ENCODE measurements at regions not wholly inside any gene's neighbourhood (a gene's known extent, or its start where the extent isn't known, plus 50 kb on each side); places are given as distances from the start of the nearest gene placed in this dataset.

DNA sequence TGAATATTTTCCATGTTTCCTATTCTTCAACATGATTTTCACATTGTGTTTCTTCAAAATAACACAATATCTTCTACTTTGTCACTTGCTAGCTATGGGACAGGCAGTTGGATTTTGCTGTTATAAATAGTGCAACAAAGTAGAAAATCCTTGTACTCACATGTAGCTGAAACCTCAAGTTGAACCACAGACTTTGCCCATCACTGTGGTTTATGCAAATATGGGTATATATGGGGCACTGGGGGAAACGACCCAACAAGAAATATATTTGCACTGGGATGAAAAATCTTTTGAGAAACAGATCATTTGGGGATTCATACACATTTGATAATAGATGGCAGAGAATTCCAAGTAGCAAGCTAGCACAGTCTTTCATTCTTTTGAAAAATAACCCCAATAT is 486.3 kb upstream of the MAP2 start:
- no peaks in the 10 kb centered on the region for H3K9me3 Mint-ChIP-seq
- ATAC-seq: no peak
- no peak for DNase-seq
- H3K4me1 Mint-ChIP-seq: no peaks in the 10 kb centered on the region
- no peaks in the 10 kb centered on the region for H3K36me3 Mint-ChIP-seq (ENCODE audit: low read depth)
- H3K27ac Mint-ChIP-seq: no peak overlapping the region
- H3K27me3 Mint-ChIP-seq: no peaks in the 10 kb centered on the region
- H3K4me3 Mint-ChIP-seq: no peak overlapping the region

DNA sequence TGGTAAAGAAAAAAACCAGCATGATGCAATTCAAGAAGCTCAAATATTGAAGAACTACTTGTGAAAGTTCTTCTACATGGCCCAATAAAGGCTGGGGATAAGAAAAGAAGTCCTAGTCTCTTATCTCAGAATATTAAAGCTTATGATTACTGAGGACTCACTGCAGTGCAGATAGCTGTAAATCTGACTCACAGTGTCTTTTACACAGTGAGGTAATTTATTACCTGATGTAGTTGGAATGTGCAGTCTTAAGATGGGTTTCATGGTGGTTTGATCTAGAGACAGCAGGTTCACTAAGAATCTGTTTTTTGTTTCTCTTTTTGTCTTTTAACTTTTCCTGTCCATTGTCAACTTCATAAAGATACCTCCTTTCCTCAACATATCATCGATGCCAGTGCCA is 484.0 kb upstream of the MAP2 start:
- H3K36me3 Mint-ChIP-seq (ENCODE audit: low read depth): no peaks in the 10 kb centered on the region
- ATAC-seq: no peak
- no peak overlapping the region for H3K4me3 Mint-ChIP-seq
- no peak for DNase-seq
- H3K27ac Mint-ChIP-seq: no peak overlapping the region
- H3K9me3 Mint-ChIP-seq: no peaks in the 10 kb centered on the region
- no peaks in the 10 kb centered on the region for H3K27me3 Mint-ChIP-seq
- no peaks in the 10 kb centered on the region for H3K4me1 Mint-ChIP-seq

DNA sequence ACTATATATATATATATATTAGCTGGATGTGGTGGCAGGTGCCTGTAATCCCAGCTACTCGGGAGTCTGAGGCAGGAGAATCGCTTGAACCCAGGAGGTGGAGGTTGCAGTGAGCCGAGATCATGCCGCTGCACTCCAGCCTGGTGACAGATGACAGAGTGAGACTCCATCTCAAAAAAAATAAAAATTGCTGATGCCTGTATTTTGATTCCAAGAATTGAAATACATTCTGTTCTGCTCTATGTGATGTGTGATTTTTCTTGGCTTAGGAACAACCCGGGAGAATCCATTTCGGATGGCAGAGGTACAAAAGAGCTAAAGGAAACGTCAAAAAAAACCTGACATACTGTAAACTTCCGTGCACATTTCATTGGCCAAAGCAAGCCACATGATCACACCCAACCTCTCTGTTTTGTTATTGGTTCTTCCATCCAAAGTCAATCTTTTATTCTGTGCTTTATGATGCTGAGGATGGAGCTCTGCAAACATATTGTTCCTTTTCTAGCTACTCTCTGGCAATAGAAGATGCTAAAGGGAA is 478.1 kb upstream of the MAP2 start:
- DNase-seq (no peak), ATAC-seq (no peak)
- H3K9me3 Mint-ChIP-seq: no peaks in the 10 kb centered on the region
- H3K36me3 Mint-ChIP-seq (ENCODE audit: low read depth): no peaks in the 10 kb centered on the region
- H3K27me3 Mint-ChIP-seq: no peaks in the 10 kb centered on the region
- H3K27ac Mint-ChIP-seq: no peak overlapping the region
- no peak overlapping the region for H3K4me3 Mint-ChIP-seq
- H3K4me1 Mint-ChIP-seq: no peaks in the 10 kb centered on the region

DNA sequence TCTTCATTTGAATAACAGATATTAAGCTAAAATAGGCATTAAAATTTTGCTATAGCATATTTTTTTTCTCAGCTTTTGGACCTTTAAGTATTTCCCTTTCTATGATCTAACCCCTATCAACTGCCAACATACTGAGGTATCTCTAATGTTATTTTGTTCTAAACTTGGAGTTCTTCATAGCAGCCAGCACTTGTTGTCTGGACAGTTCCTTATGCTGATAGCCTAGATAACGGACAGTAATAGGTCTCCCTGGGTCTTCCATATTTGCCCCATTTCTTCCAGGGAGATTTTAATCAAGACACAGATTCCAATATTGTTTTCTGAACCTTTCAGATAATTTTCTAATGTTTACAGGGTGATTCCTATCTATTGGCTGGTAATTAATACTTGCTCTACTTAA is 475.8 kb upstream of the MAP2 start:
- no peak for DNase-seq
- Mint-ChIP-seq H3K4me1 (no peaks in the 10 kb centered on the region), H3K9me3 (no peaks in the 10 kb centered on the region), H3K27me3 (no peaks in the 10 kb centered on the region), H3K4me3 (no peak overlapping the region), H3K27ac (no peak overlapping the region), H3K36me3 (ENCODE audit: low read depth) (no peaks in the 10 kb centered on the region)
- no peak for ATAC-seq

DNA sequence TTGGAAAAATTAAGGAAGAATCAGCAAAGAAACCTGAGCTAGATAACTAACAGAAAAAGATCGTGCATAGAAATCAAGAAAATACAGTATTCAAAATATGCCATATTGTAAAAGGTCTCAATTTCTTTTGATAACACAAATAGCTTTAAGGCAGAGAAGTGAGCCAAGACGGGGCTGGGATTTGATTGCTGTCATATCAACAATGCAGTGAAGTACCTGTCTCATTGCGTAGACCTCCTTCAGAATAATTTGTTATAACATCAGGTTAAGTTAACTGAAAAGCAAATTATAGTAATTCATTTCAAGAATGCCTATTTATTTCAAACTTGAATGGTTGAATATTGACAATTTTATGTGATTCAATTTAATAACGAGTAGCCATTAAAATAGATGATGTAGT is 453.8 kb upstream of the MAP2 start:
- no peak for DNase-seq
- H3K4me1 Mint-ChIP-seq: no peaks in the 10 kb centered on the region
- H3K27ac Mint-ChIP-seq: no peak overlapping the region
- H3K36me3 Mint-ChIP-seq (ENCODE audit: low read depth): no peaks in the 10 kb centered on the region
- H3K27me3 Mint-ChIP-seq: no peaks in the 10 kb centered on the region
- H3K9me3 Mint-ChIP-seq: peaks cover 4% of the 10 kb centered on the region
- no peak for ATAC-seq
- H3K4me3 Mint-ChIP-seq: no peak overlapping the region

DNA sequence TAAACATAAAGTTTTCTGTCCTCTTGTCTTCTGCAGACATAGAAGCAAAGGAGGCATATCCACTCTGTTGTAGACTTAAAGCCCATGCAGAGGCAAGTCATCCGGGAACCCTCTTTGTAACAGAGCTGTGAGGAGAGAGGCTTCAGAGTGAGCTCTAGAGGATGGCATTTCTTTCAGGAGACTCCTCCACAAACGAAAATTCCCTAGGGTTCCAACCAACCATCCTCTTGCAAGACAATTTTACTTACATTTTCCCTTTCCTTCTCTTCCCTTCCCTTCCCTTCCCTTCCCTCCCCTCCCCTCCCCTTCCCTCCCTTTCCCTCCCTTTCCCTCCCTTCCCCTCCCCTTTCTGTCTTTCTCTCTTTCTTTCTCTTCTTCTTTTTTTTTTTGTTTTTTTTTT is 446.3 kb upstream of the MAP2 start:
- H3K4me1 Mint-ChIP-seq: no peaks in the 10 kb centered on the region
- H3K27ac Mint-ChIP-seq: no peak overlapping the region
- H3K36me3 Mint-ChIP-seq (ENCODE audit: low read depth): no peaks in the 10 kb centered on the region
- DNase-seq (no peak), ATAC-seq (no peak)
- no peak overlapping the region for H3K4me3 Mint-ChIP-seq
- H3K27me3 Mint-ChIP-seq: no peaks in the 10 kb centered on the region
- H3K9me3 Mint-ChIP-seq: peaks cover 3% of the 10 kb centered on the region

DNA sequence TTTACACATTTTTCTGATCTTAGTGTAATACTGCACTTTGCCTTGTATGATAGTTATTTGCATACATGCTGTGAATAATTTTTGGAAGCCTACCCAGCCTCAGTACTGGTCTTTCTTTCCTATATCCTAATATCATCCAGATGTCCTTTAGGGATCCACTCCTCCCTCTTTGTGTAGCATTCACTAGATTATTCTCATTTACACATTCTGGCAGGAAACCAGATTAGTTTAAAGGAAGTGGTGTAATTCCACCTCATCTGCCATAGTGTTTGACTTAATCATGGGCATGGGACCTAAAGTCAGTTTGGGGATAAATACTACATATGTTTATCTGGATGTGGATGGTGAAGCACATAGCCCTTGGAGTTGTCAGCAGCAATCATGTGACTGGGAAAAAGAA is 444.9 kb upstream of the MAP2 start:
- no peak for ATAC-seq
- DNase-seq: no peak
- no peak overlapping the region for H3K27ac Mint-ChIP-seq

DNA sequence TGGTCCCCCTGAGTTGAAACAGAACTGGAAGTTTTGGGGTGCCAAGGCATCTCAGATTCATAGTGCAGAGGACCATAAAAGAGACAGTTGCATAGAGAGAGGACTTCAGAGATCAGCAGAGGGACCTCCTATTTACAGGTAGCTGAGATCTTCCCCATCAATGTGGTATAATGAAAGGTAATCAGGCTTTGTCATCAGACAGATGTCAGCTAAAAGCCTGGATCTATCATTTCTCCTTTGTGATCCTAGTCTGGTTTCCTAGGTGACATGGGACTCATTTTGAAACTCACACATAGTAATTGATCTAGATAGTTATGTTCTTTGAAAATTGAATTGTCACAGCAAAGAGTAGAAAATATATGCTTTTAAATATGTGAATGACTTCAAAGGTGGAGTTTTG is 443.5 kb upstream of the MAP2 start:
- no peak overlapping the region for H3K27ac Mint-ChIP-seq
- no peak for DNase-seq
- no peaks in the 10 kb centered on the region for H3K4me1 Mint-ChIP-seq

More for the DNA sequence above, 444.9 kb upstream of the MAP2 start:
- H3K27me3 Mint-ChIP-seq: no peaks in the 10 kb centered on the region
- H3K9me3 Mint-ChIP-seq: peaks cover 3% of the 10 kb centered on the region
- no peak overlapping the region for H3K4me3 Mint-ChIP-seq
- no peaks in the 10 kb centered on the region for H3K4me1 Mint-ChIP-seq
- no peaks in the 10 kb centered on the region for H3K36me3 Mint-ChIP-seq (ENCODE audit: low read depth)

DNA sequence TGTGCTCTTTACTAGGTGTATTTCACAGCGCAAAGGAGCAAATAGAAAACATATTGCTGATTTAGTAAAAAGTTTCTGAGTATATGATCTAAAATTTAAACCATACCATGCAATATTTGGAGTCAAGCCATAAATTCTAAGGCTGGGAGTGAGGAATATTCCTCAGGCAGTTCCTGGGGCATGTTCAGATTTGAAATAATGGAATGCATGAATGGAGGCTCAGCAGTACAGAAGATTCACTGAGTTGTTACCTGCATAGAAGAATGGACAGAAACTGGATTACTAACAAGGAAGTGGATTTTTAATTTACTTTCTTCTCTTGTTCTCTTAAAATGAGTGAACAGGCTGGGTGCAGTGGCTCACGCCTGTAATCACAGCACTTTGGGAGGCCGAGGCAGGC is 441.0 kb upstream of the MAP2 start:
- H3K27ac Mint-ChIP-seq: no peak overlapping the region

More for the DNA sequence above, 443.5 kb upstream of the MAP2 start:
- Mint-ChIP-seq H3K27me3 (no peaks in the 10 kb centered on the region), H3K9me3 (peaks cover 7% of the 10 kb centered on the region), H3K4me3 (no peak overlapping the region), H3K36me3 (ENCODE audit: low read depth) (no peaks in the 10 kb centered on the region)
- ATAC-seq: no peak

DNA sequence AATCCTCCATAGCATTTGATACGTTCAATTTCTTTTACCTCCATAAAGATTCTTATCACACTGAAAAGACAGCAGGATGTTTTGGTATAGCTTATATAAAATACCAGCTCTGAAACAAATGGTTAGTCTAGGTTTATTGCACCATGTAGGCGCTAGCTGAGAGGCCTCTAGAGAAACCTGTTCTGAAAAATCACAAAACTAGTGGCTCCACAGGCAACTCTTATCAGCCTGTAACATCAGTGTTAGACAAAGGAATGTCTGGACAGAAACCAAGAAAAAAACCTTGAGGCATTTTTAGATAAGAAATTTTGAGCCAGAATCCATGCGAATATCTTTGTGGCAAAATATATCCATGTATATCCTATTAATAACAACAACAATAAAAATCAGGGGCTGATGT is 440.4 kb upstream of the MAP2 start:
- H3K36me3 Mint-ChIP-seq (ENCODE audit: low read depth): no peaks in the 10 kb centered on the region
- H3K9me3 Mint-ChIP-seq: peaks cover 13% of the 10 kb centered on the region
- H3K27ac Mint-ChIP-seq: no peak overlapping the region
- no peaks in the 10 kb centered on the region for H3K4me1 Mint-ChIP-seq
- ATAC-seq (no peak), DNase-seq (no peak)
- H3K27me3 Mint-ChIP-seq: no peaks in the 10 kb centered on the region
- no peak overlapping the region for H3K4me3 Mint-ChIP-seq

More for the DNA sequence above, 441.0 kb upstream of the MAP2 start:
- DNase-seq (no peak), ATAC-seq (no peak)
- Mint-ChIP-seq H3K4me1 (no peaks in the 10 kb centered on the region), H3K9me3 (peaks cover 7% of the 10 kb centered on the region), H3K36me3 (ENCODE audit: low read depth) (no peaks in the 10 kb centered on the region), H3K27me3 (no peaks in the 10 kb centered on the region), H3K4me3 (no peak overlapping the region)

DNA sequence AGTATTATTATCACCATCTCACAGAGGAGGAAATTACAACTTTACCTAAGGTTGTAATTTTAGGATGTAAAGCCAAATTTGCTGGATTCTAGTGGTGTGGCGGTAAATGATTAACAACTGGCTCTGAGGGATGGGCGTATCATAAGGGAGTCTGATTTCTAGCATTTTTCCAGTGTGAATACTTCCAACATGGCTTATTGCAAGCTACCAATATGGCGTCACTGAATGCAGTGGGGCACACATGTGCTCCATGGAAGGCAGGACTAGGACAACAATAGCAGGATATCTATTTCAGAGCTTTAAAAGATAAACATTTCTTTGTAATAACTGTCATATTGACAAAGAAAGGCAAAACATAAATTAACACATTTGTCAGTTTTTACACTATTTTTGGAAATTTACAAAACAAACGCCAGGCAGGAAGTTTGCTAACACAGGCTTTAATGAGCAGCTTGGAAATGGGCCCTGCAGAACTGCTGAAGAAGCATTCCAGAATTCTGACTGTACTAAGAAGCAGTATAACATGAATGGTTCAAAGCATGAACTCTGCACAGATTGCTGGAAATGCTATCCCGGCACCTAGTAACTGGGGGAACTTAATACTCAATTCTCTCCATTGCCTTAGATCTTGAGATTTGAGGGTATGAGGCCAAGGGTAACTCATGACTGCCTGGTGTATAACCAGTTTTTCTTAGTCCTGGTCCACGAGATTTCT is 439.3 kb upstream of the MAP2 start:
- H3K4me3 Mint-ChIP-seq: no peak overlapping the region
- no peak for DNase-seq
- no peaks in the 10 kb centered on the region for H3K4me1 Mint-ChIP-seq
- no peak for ATAC-seq
- H3K36me3 Mint-ChIP-seq (ENCODE audit: low read depth): no peaks in the 10 kb centered on the region
- H3K9me3 Mint-ChIP-seq: peaks cover 13% of the 10 kb centered on the region
- no peak overlapping the region for H3K27ac Mint-ChIP-seq
- H3K27me3 Mint-ChIP-seq: no peaks in the 10 kb centered on the region

DNA sequence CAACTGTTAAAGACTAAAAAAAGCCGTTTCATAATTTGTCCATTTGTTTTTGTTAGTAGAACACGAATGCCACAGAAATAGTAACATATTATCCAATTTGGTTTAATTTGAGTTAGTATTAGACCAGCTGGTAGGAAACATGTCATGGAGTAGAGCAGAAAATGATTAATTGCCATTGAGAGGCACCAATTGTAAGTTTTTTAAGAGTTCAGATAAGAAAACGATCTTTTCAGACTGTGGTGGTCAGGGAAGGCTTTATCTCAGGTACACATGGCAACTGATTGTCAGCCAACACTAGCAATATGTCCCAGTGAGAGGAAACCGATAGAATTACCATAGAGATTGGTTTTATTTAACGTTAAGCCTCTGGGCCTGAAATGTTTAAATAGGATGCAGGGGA is 438.2 kb upstream of the MAP2 start:
- no peak overlapping the region for H3K4me3 Mint-ChIP-seq
- DNase-seq: no peak
- H3K9me3 Mint-ChIP-seq: peaks cover 18% of the 10 kb centered on the region
- no peaks in the 10 kb centered on the region for H3K27me3 Mint-ChIP-seq
- H3K27ac Mint-ChIP-seq: no peak overlapping the region
- no peak for ATAC-seq
- H3K4me1 Mint-ChIP-seq: no peaks in the 10 kb centered on the region
- no peaks in the 10 kb centered on the region for H3K36me3 Mint-ChIP-seq (ENCODE audit: low read depth)

DNA sequence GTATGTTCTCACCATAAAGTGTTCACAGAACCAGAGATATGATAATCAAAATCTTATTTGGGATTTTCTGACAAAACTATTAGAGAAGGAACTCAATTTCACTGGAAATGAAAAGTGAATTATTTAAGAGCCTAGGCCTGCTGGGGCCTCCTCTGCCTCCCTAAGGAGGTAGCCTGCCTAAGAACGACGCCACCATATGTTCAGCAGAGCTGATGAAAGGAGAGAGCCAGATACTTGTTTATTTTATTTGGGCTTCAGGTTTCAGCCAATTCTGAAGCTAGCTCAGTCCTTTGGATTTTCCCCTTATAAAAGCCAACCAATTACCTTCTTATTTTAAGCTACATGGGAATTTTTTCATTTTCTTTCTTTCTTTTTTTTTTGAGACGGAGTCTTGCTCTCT is 433.1 kb upstream of the MAP2 start:
- peaks cover 21% of the 10 kb centered on the region for H3K9me3 Mint-ChIP-seq
- no peak for DNase-seq
- no peaks in the 10 kb centered on the region for H3K36me3 Mint-ChIP-seq (ENCODE audit: low read depth)
- ATAC-seq: no peak
- H3K27me3 Mint-ChIP-seq: no peaks in the 10 kb centered on the region
- H3K4me3 Mint-ChIP-seq: no peak overlapping the region
- no peak overlapping the region for H3K27ac Mint-ChIP-seq
- no peaks in the 10 kb centered on the region for H3K4me1 Mint-ChIP-seq

DNA sequence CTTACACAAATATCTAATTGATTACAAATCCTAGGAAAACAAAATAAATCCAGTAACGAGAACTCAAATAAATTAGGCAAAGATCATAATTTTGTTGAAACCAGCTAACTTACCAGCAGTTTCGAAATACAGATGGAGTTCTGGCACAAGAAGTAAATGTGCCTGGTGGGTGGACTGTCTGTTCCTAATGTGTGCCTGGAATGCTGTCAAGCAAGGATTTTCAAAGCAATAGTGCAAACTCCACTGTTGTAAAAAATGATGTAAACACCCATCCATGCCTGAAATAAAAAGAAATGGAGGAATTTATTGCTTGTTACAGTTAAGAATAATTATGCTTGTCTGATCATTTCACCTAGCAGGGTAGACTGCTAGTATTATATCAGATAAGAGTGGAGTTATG is 423.9 kb upstream of the MAP2 start:
- Mint-ChIP-seq H3K27me3 (no peaks in the 10 kb centered on the region), H3K4me1 (no peaks in the 10 kb centered on the region), H3K4me3 (no peak overlapping the region), H3K27ac (no peak overlapping the region), H3K9me3 (peaks cover 7% of the 10 kb centered on the region), H3K36me3 (ENCODE audit: low read depth) (no peaks in the 10 kb centered on the region)
- DNase-seq: no peak
- no peak for ATAC-seq

DNA sequence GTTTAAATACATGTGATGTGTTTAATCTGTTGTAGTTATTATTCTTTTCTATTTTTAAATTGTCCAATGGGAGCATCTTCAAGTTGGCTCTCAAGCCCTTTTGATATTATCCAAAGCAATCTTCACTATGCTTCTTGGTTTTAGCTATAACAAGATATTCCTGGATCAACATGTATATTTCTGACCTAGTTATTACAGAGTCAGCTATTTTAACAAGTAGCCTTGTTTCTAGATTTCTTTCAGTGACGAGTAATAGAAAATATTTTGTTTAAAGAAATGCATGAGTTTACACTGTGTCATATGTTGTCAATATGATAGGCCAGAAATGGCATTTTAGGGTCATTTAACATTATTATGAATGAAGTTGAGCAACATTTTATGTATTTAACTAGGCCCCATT is 421.8 kb upstream of the MAP2 start:
- no peak for ATAC-seq
- H3K4me1 Mint-ChIP-seq: no peaks in the 10 kb centered on the region
- H3K9me3 Mint-ChIP-seq: peaks cover 16% of the 10 kb centered on the region
- DNase-seq: no peak
- no peak overlapping the region for H3K27ac Mint-ChIP-seq
- no peaks in the 10 kb centered on the region for H3K36me3 Mint-ChIP-seq (ENCODE audit: low read depth)
- H3K27me3 Mint-ChIP-seq: no peaks in the 10 kb centered on the region
- no peak overlapping the region for H3K4me3 Mint-ChIP-seq

DNA sequence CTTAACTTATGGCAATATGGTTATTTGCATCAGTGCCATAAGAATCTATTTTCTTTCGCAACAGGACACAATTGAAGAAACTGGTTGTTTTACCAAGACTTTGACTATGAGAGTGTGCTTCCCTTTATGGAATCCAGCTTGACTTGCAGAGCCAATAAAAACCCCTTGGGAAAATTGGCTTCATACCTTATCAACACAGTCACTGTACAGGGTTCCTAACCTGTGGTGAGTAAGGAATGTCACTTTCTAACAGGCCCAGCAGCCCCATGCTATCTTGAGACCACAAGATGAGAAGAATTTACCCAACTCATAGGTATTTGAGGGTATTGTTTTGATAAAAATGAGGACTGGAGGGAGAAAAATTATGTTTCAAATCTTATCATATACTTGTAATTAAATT is 418.5 kb upstream of the MAP2 start:
- peaks cover 15% of the 10 kb centered on the region for H3K9me3 Mint-ChIP-seq
- no peaks in the 10 kb centered on the region for H3K4me1 Mint-ChIP-seq
- no peak for ATAC-seq
- no peak overlapping the region for H3K4me3 Mint-ChIP-seq
- no peaks in the 10 kb centered on the region for H3K27me3 Mint-ChIP-seq
- H3K36me3 Mint-ChIP-seq (ENCODE audit: low read depth): no peaks in the 10 kb centered on the region
- DNase-seq: no peak
- no peak overlapping the region for H3K27ac Mint-ChIP-seq

Measured in activated naive CD8-positive, alpha-beta T cell treated with anti-CD3 and anti-CD28 coated beads, Interleukin-2, amount 50 U/mL, for 24 hours (primary cell).